GM23338 (cell line): ENCODE measurements at regions not wholly inside any gene's neighbourhood (a gene's known extent, or its start where the extent isn't known, plus 50 kb on each side); places are given as distances from the start of the nearest gene placed in this dataset.
A peak's percentile ranks its signal among the peaks of the same experiment; 100 is the strongest.

Experiments used
- ATAC-seq: fragments of 200-7000 bp; cut with Tn5 transposase; 3 replicates; pipeline ENCODE4 v1.9.1; 2020
- DNase-seq: peaks from one replicate; pipeline ENCODE4 v3.0.0-alpha.2; 2015; ENCODE audit warnings: low spot score
- H2AFZ ChIP-seq: fragments of 200-600 bp; sonication (generic); 2 replicates; pipeline ENCODE4 v1.8.0; 2016; ENCODE audit warnings: antibody characterized with exemption, mild to moderate bottlenecking, moderate library complexity
- H3F3A ChIP-seq: fragments of 200-600 bp; sonication (generic); replicated peaks from 2 replicates; pipeline ENCODE4 v1.8.0; 2017; ENCODE audit warnings: antibody characterized with exemption, mixed run types, low read depth
- H3K27ac ChIP-seq: fragments of 200-600 bp; sonication (generic); 2 replicates; pipeline ENCODE4 v1.6.1; 2016; ENCODE audit warnings: low read depth
- H3K27me3 ChIP-seq: fragments of 200-600 bp; sonication (generic); 2 replicates; pipeline ENCODE4 v1.8.0; 2016; ENCODE audit warnings: mild to moderate bottlenecking, mixed run types, moderate library complexity; ENCODE audit not compliant: insufficient read depth
- H3K36me3 ChIP-seq: fragments of 200-600 bp; sonication (generic); 2 replicates; pipeline ENCODE4 v1.8.0; 2016; ENCODE audit warnings: mild to moderate bottlenecking; ENCODE audit not compliant: insufficient read depth
- H3K4me1 ChIP-seq: fragments of 200-600 bp; sonication (generic); 2 replicates; pipeline ENCODE4 v1.8.0; 2016; ENCODE audit warnings: mild to moderate bottlenecking, moderate library complexity; ENCODE audit not compliant: insufficient read depth
- H3K4me2 ChIP-seq: fragments of 200-600 bp; sonication (generic); 2 replicates; pipeline ENCODE4 v1.7.1; 2017; ENCODE audit warnings: mixed run types
- H3K4me3 ChIP-seq: fragments of 200-600 bp; sonication (generic); 2 replicates; pipeline ENCODE4 v1.6.1; 2016; ENCODE audit warnings: mixed run types
- H3K79me2 ChIP-seq: fragments of 200-600 bp; sonication (generic); replicated peaks from 2 replicates; pipeline ENCODE4 v1.8.0; 2017; ENCODE audit warnings: mild to moderate bottlenecking; ENCODE audit not compliant: insufficient read depth
- H3K9me2 ChIP-seq: fragments of 200-600 bp; sonication (generic); 2 replicates; pipeline ENCODE4 v1.8.0; 2017; ENCODE audit not compliant: insufficient read depth
- H4K20me1 ChIP-seq: fragments of 200-600 bp; sonication (generic); replicated peaks from 2 replicates; pipeline ENCODE4 v1.8.0; 2017; ENCODE audit warnings: mild to moderate bottlenecking; ENCODE audit not compliant: insufficient read depth
- H3K27ac Mint-ChIP-seq: 2 replicates; pipeline ENCODE4 v1.8.0; 2020; ENCODE audit warnings: inconsistent platforms, mild to moderate bottlenecking, moderate library complexity, mixed read lengths
- H3K27me3 Mint-ChIP-seq: 3 replicates; pipeline ENCODE4 v1.8.0; 2022; ENCODE audit warnings: low read depth, mild to moderate bottlenecking, moderate library complexity, mixed read lengths, inconsistent platforms; ENCODE audit not compliant: insufficient read depth, poor library complexity
- H3K36me3 Mint-ChIP-seq: 3 replicates; pipeline ENCODE4 v1.8.0; 2021; ENCODE audit warnings: low read depth, mild to moderate bottlenecking, inconsistent platforms, moderate library complexity, mixed read lengths
- H3K4me1 Mint-ChIP-seq: 3 replicates; pipeline ENCODE4 v1.8.0; 2020; ENCODE audit warnings: mild to moderate bottlenecking, inconsistent platforms, mixed read lengths
- H3K4me3 Mint-ChIP-seq: 3 replicates; pipeline ENCODE4 v1.8.0; 2021; ENCODE audit warnings: moderate library complexity, mild to moderate bottlenecking, inconsistent platforms, mixed read lengths
- H3K9me3 Mint-ChIP-seq: 3 replicates; pipeline ENCODE4 v1.8.0; 2020; ENCODE audit warnings: moderate library complexity, mild to moderate bottlenecking, inconsistent platforms, mixed read lengths
- CTCF ChIP-seq, 2 experiments: fragments of 200-600 bp in 1 of 2; sonication (generic) in 1 of 2; conservative IDR thresholded peaks; 2 replicates each; pipeline versions ENCODE4 v1.5.1 to v1.6.1; 2016 to 2017; ENCODE audit warnings: antibody characterized with exemption in 2 of 2, low read depth in 2 of 2, mild to moderate bottlenecking in 2 of 2, moderate library complexity in 1 of 2
- ETS1 ChIP-seq: IDR thresholded peaks from 2 replicates; pipeline ENCODE4 v1.6.1; 2016; ENCODE audit warnings: antibody characterized with exemption
- EZH2phosphoT487 ChIP-seq: fragments of 200-600 bp; sonication (generic); IDR thresholded peaks from one replicate; pipeline ENCODE4 v1.8.1; 2018; ENCODE audit warnings: antibody characterized with exemption; ENCODE audit not compliant: unreplicated experiment
- NANOG ChIP-seq: IDR thresholded peaks from 2 replicates; pipeline ENCODE4 v1.6.1; 2016; ENCODE audit warnings: antibody characterized with exemption, borderline replicate concordance
- POLR2AphosphoS5 ChIP-seq: IDR thresholded peaks from 2 replicates; pipeline ENCODE4 v1.6.1; 2016; ENCODE audit warnings: antibody characterized with exemption, low read depth
- STAT1 ChIP-seq: IDR thresholded peaks from one replicate; pipeline ENCODE4 v1.6.1; 2016; ENCODE audit warnings: antibody characterized with exemption; ENCODE audit not compliant: unreplicated experiment
- ZNF114 ChIP-seq: fragments of 250-450 bp; sonication (Bioruptor Pico); IDR thresholded peaks from 2 replicates; pipeline ENCODE4 v1.5.0; 2020; ENCODE audit warnings: mild to moderate bottlenecking, moderate library complexity

DNA sequence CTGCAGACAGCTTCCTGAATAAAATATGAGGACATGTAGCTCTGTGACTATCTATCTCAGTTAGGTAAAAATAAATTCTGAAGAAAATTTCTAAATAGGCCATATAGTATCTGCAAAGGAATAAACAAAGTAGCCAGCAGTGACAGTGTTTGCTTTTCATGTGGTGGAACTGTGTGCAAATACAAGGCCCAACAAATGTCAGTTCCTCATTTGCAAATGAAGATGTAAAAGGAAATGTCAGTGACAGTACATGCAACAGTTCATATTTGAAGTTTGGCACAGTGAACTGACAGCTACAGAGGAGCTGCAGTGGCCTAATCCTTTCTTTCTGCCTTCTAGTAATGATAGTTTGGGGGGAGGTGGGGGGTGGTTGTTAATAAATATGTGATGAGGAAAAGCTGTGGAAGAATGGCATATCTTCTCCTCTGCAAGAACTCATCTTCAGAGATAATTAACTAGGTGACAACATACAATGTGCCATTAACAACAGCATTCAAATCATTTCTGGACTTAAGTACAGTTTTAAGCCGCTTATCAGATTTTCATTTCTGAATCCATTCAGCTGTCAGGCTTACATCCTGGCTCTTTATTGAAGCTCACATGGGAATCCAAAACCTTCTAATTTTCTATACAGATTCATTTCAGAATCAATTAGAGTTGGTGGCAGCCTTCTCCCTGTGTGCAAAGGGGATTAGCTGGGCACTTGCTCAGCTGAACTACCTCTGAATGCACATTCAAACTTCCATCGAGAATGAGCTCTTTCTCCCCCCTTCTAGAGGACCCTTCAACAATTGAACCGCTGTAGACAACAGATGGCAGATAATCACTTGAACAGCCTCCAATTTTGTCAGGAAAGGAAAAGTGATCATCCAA, 1059.0 kb upstream of the EPHA7 start (continued):
- no peak for TF ChIP-seq STAT1
- TF ChIP-seq ETS1 = no peak
- TF ChIP-seq CTCF (conservative IDR thresholded peaks at IDR 0.05; ENCODE audit: low read depth in 2 of 2) = no peak
- TF ChIP-seq ZNF114 (CRISPR knock-in tag) = no peak

DNA sequence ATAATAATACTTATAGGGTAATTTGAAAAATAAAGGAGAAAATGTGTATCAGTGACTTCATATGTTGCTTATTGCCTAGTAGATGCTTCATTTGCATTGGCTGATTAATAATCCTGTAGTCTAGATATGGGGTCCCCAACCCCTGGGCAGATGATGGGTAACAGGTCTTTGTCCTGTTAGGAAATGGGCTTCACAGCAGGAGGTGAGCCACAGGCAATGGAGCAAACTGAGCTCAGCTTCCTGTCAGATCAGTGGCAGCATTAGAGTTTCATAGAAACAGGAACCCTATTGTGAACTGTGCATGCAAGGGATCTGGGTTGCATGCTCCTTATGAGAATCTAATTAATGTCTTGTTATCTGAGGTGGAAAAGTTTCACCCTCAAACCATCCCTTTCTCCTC, 1049.5 kb upstream of the EPHA7 start:
- Mint-ChIP-seq H3K9me3 (no peaks in the 10 kb centered on the region), H3K4me3 (no peak overlapping the region), H3K27me3 (no peaks in the 10 kb centered on the region), H3K27ac (no peak overlapping the region), H3K36me3 (no peaks in the 10 kb centered on the region), H3K4me1 (peaks cover 38% of the 10 kb centered on the region)
- ATAC-seq (no peak), DNase-seq (peak; percentile 16)
- no peaks in the 10 kb centered on the region for H4K20me1 ChIP-seq
- H2AFZ ChIP-seq = 0 out of 2 replicates have a peak overlapping the region, but pooled peaks have one; percentile 45
- no peaks in the 10 kb centered on the region for H3F3A ChIP-seq
- peaks cover 12% of the 10 kb centered on the region for H3K9me2 ChIP-seq
- no peak overlapping the region; the same call in 1 of the 2 replicates for H3K4me2 ChIP-seq
- H3K36me3 ChIP-seq = no peaks in the 10 kb centered on the region; the same call in 1 of the 2 replicates
- H3K4me3 ChIP-seq = no peak overlapping the region
- no peak overlapping the region for H3K27ac ChIP-seq
- H3K79me2 ChIP-seq = no peaks in the 10 kb centered on the region
- H3K4me1 ChIP-seq = peaks cover 24% of the 10 kb centered on the region
- H3K27me3 ChIP-seq = no peaks in the 10 kb centered on the region
- TF ChIP-seq EZH2phosphoT487 = no peak
- TF ChIP-seq STAT1 = no peak
- TF ChIP-seq ETS1 = peak; percentile 35; the same call in 1 of the 2 replicates
- TF ChIP-seq ZNF114 (CRISPR knock-in tag) = no peak
- no peak for TF ChIP-seq POLR2AphosphoS5
- TF ChIP-seq NANOG = peak; percentile 67; the same call in 1 of the 2 replicates
